ENCODE measurements at regions not wholly inside any gene's neighbourhood (a gene's known extent, or its start where the extent isn't known, plus 50 kb on each side); places are given as distances from the start of the nearest gene placed in this dataset.

DNA sequence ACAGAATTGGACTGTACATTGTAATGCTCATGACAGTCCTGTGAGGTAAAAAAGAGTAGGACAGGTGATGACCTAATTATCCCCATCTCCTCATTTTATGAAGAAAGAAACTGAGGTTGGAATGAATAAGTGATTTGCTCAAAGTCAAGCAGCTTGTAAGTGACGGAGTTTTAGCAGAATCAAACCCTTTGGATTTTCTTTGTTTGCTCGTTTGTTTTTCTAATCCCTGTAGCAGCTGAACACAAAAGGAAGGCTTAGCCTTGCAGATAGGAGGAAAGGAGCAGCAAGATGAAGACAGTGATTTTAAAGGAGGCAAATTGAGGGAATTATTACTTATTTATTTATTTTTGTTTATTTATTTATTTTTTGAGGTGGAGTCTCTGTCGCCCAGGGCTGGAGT is 528.4 kb upstream of the AMOT start (continued):
- TF ChIP-seq MAFK (IDR thresholded peaks at IDR 0.05; ENCODE audit: low read depth, low read length) (no peak), POLR2A (IDR thresholded peaks at IDR 0.05; ENCODE audit: control extremely low read depth in 1 of 2, low read depth in 2 of 2, low read length in 2 of 2) (no peak)
